ENCODE measurements at regions not wholly inside any gene's neighbourhood (a gene's known extent, or its start where the extent isn't known, plus 50 kb on each side); places are given as distances from the start of the nearest gene placed in this dataset.

DNA sequence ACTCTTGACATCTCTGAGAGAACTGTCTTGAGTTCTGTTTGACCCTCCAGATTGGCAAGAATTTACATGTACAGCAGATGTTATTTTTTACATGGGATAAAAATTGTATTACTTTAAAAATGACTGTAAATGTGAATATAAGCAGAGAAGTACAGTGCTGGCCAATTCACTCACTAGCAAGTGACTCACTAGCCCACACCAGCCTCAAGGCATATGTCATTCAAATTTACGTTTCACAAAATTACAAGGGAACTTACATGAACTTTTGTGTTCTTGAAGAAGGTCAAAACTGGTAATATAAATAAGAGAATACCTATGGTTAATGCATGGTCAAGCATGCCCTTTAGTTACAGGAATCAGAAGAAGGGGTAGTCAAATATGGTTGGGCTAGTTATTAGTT lies 54.0 kb upstream of the HMGCLL1 start:
- Mint-ChIP-seq H3K27ac (no peak overlapping the region), H3K36me3 (no peaks in the 10 kb centered on the region), H3K9me3 (peaks cover 3 to 19% (median 14%) of the 10 kb centered on the region in 5 donors), H3K27me3 (no peaks in the 10 kb centered on the region), H3K4me3 (no peak overlapping the region), H3K4me1 (no peaks in the 10 kb centered on the region)
- POLR2A ChIA-PET, result no interaction called here
- Histone ChIP-seq H3K4me1 (ENCODE audit: insufficient read depth, low read length) (no peaks in the 10 kb centered on the region), H3K9me3 (ENCODE audit: low read length) (no peaks in the 10 kb centered on the region), H3K36me3 (ENCODE audit: insufficient read depth, low read length) (no peaks in the 10 kb centered on the region), H3K4me3 (ENCODE audit: low read length) (no peak overlapping the region), H3K27me3 (ENCODE audit: insufficient read depth, low read length, poor library complexity, severe bottlenecking) (no peaks in the 10 kb centered on the region), H3K27ac (ENCODE audit: low read depth, low read length) (no peak overlapping the region)
- no peak for DNase-seq
- CTCF ChIA-PET, result no interaction called here

Data from CD8-positive, alpha-beta memory T cell (primary cell).